Muscle layer of colon (tissue), 2 donors: ENCODE measurements at regions not wholly inside any gene's neighbourhood (a gene's known extent, or its start where the extent isn't known, plus 50 kb on each side); places are given as distances from the start of the nearest gene placed in this dataset.

Source experiments
- H3K27ac ChIP-seq: one replicate; pipeline ENCODE4 v1.7.0; 2013; ENCODE audit warnings: low read depth, mild to moderate bottlenecking, low read length, moderate library complexity
- H3K27me3 ChIP-seq, 2 donors: one replicate each; pipeline ENCODE4 v1.7.0; 2013; ENCODE audit warnings: low read length in 2 of 2, mild to moderate bottlenecking in 2 of 2; ENCODE audit not compliant: insufficient read depth in 2 of 2, control insufficient read depth in 1 of 2
- H3K36me3 ChIP-seq: one replicate; pipeline ENCODE4 v1.7.0; 2013; ENCODE audit warnings: mild to moderate bottlenecking, low read length; ENCODE audit not compliant: insufficient read depth
- H3K4me1 ChIP-seq: one replicate; pipeline ENCODE4 v1.7.0; 2013; ENCODE audit warnings: mild to moderate bottlenecking, low read length; ENCODE audit not compliant: insufficient read depth
- H3K4me3 ChIP-seq, 2 donors: one replicate each; pipeline ENCODE4 v1.7.0; 2013; ENCODE audit warnings: low read length in 2 of 2, low read depth in 1 of 2, mild to moderate bottlenecking in 1 of 2, moderate library complexity in 1 of 2
- H3K9ac ChIP-seq: one replicate; pipeline ENCODE4 v1.7.0; 2013; ENCODE audit warnings: low read length
- H3K9me3 ChIP-seq: one replicate; pipeline ENCODE4 v1.7.0; 2013; ENCODE audit warnings: mild to moderate bottlenecking, low read length
- donor health status: abdominal sarcoma.
- donor health status: Adenocarcinoma of cecum.

GRCh38 chrX:65034292-65034667 lies 58.0 kb upstream of the ZC4H2 start:
- Histone ChIP-seq H3K27me3 (no peaks in the 10 kb centered on the region), H3K27ac (no peak overlapping the region), H3K9me3 (no peaks in the 10 kb centered on the region), H3K36me3 (no peaks in the 10 kb centered on the region), H3K9ac (no peak overlapping the region), H3K4me3 (peak overlapping the region; percentile 55 to 66), H3K4me1 (no peaks in the 10 kb centered on the region)
